ENCODE measurements at regions not wholly inside any gene's neighbourhood (a gene's known extent, or its start where the extent isn't known, plus 50 kb on each side); places are given as distances from the start of the nearest gene placed in this dataset.
"Not testable (repeated sequence)": the region's sequence is repeated elsewhere in the genome, so short reads cannot be mapped to it uniquely, and the experiment has no call there.

GRCh38 chr2:11071939-11072338 lies 83.3 kb upstream of the SLC66A3 start:
- no peak for FAIRE-seq
- DNase-seq (ENCODE audit: low spot score), result no peak

- DNase-seq (ENCODE audit: low spot score), result no peak
- no peak for FAIRE-seq
Observed at GRCh38 chr2:11072550-11072949, 82.7 kb upstream of the SLC66A3 start.

- peak; percentile 50 for DNase-seq (ENCODE audit: low spot score)
- no peak for FAIRE-seq
Observed at GRCh38 chr2:11073251-11073650, 82.0 kb upstream of the SLC66A3 start.

GRCh38 chr2:11073776-11074175 lies 81.5 kb upstream of the SLC66A3 start:
- FAIRE-seq (no peak), DNase-seq (ENCODE audit: low spot score) (no peak)

- no peak for FAIRE-seq
- no peak for DNase-seq (ENCODE audit: low spot score)
Observed at GRCh38 chr2:11074246-11074820, 80.9 kb upstream of the SLC66A3 start.

GRCh38 chr2:11075221-11075620 lies 80.0 kb upstream of the SLC66A3 start:
- no peak for DNase-seq (ENCODE audit: low spot score)
- FAIRE-seq, result no peak

GRCh38 chr2:11077411-11077810 lies 77.9 kb upstream of the SLC66A3 start:
- FAIRE-seq, result peak; percentile 89

GRCh38 chr2:11079136-11079824 lies 76.0 kb upstream of the SLC66A3 start:
- DNase-seq (ENCODE audit: low spot score) (no peak), FAIRE-seq (no peak)

More at GRCh38 chr2:11077411-11077810, 77.9 kb upstream of the SLC66A3 start:
- no peak for DNase-seq (ENCODE audit: low spot score)

- DNase-seq (ENCODE audit: low spot score) (no peak), FAIRE-seq (no peak)
Observed at GRCh38 chr2:11080253-11081115, 74.8 kb upstream of the SLC66A3 start.

GRCh38 chr2:11082880-11083279 lies 72.4 kb upstream of the SLC66A3 start:
- DNase-seq (ENCODE audit: low spot score) (no peak), FAIRE-seq (peak; percentile 74)

- DNase-seq (ENCODE audit: low spot score); FAIRE-seq: not testable (repeated sequence)
Observed at GRCh38 chr2:11088821-11089220, 66.4 kb upstream of the SLC66A3 start.

GRCh38 chr2:11090187-11090586 lies 65.1 kb upstream of the SLC66A3 start:
- no peak for DNase-seq (ENCODE audit: low spot score)
- FAIRE-seq, result no peak

- FAIRE-seq (peak; percentile 40), DNase-seq (ENCODE audit: low spot score) (no peak)
Observed at GRCh38 chr2:11092701-11093335, 62.4 kb upstream of the SLC66A3 start.

- no peak for FAIRE-seq
- no peak for DNase-seq (ENCODE audit: low spot score)
Observed at GRCh38 chr2:11093467-11093866, 61.8 kb upstream of the SLC66A3 start.

- FAIRE-seq (no peak), DNase-seq (ENCODE audit: low spot score) (no peak)
Observed at GRCh38 chr2:11094021-11094810, 61.1 kb upstream of the SLC66A3 start.

GRCh38 chr2:11096591-11096990 lies 58.7 kb upstream of the SLC66A3 start:
- FAIRE-seq, result no peak
- DNase-seq (ENCODE audit: low spot score), result no peak

- DNase-seq (ENCODE audit: low spot score) (peak; percentile 48), FAIRE-seq (peak; percentile 74)
Observed at GRCh38 chr2:11097038-11097720, 58.1 kb upstream of the SLC66A3 start.

GRCh38 chr2:11097854-11098387 lies 57.3 kb upstream of the SLC66A3 start:
- no peak for DNase-seq (ENCODE audit: low spot score)
- no peak for FAIRE-seq

GRCh38 chr2:11099122-11100065 lies 55.9 kb upstream of the SLC66A3 start:
- DNase-seq (ENCODE audit: low spot score), result no peak
- peak; percentile 20 for FAIRE-seq
